HEK293 (cell line): ENCODE measurements at regions not wholly inside any gene's neighbourhood (a gene's known extent, or its start where the extent isn't known, plus 50 kb on each side); places are given as distances from the start of the nearest gene placed in this dataset.

Experiments
- CTCF ChIA-PET: fragments of 350-600 bp; formaldehyde crosslinking; extraction: SDS; loops from one replicate; lab custom pipeline; 2021; ENCODE audit warnings: antibody characterized with exemption; lab: Yijun Ruan, JAX
- POLR2A ChIA-PET: fragments of 300-600 bp; formaldehyde crosslinking; extraction: SDS; loops from one replicate; lab custom pipeline; 2020; ENCODE audit warnings: antibody characterized with exemption, inconsistent platforms; lab: Yijun Ruan, JAX
- H3K27ac ChIP-seq: fragments of 200-500 bp; sonication (Bioruptor generic); 2 replicates; pipeline ENCODE4 v1.5.1; 2014; ENCODE audit warnings: low read depth, low read length, control low read depth, inconsistent platforms; ENCODE audit errors: extremely low read depth
- H3K36me3 ChIP-seq, 2 experiments: fragments of 200-500 bp in 1 of 2; sonication (Bioruptor generic) in 1 of 2; 1 replicate in 1 of 2; 2 replicates in 1 of 2; pipeline ENCODE4 v1.5.1; 2014 to 2017; ENCODE audit warnings: inconsistent platforms in 2 of 2, low read length in 2 of 2; ENCODE audit not compliant: control insufficient read depth in 2 of 2, insufficient read depth in 1 of 2
- H3K4me1 ChIP-seq: fragments of 200-500 bp; sonication (Bioruptor generic); 2 replicates; pipeline ENCODE4 v1.5.1; 2014; ENCODE audit warnings: mild to moderate bottlenecking, low read length, inconsistent platforms; ENCODE audit not compliant: control insufficient read depth, insufficient read depth
- H3K4me3 ChIP-seq: 2 replicates; pipeline ENCODE4 v1.5.1; 2011; ENCODE audit warnings: low read depth, mild to moderate bottlenecking, control low read depth, low read length, moderate library complexity
- H3K9me3 ChIP-seq: fragments of 200-500 bp; sonication (Bioruptor generic); 2 replicates; pipeline ENCODE4 v1.5.1; 2014; ENCODE audit warnings: low read depth, low read length, inconsistent platforms; ENCODE audit not compliant: control insufficient read depth, insufficient read depth
- AEBP2 ChIP-seq: fragments of 450-650 bp; formaldehyde crosslinking; IDR thresholded peaks from 2 replicates; pipeline ENCODE4 v1.5.1; 2016; ENCODE audit warnings: missing biosample characterization, missing genetic modification characterization, borderline replicate concordance
- HOXD13 ChIP-seq: sonication (generic); formaldehyde crosslinking; IDR thresholded peaks from 2 replicates; pipeline ENCODE4 v1.8.0; 2022; ENCODE audit warnings: missing genetic modification reagents, borderline replicate concordance
- KLF8 ChIP-seq: fragments of 450-650 bp; formaldehyde crosslinking; IDR thresholded peaks from 2 replicates; pipeline ENCODE4 v1.5.1; 2016; ENCODE audit warnings: missing biosample characterization, missing genetic modification characterization
- MZF1 ChIP-seq: fragments of 450-650 bp; formaldehyde crosslinking; IDR thresholded peaks from 2 replicates; pipeline ENCODE4 v1.5.1; 2017; ENCODE audit warnings: missing biosample characterization, missing genetic modification characterization, borderline replicate concordance
- PRDM6 ChIP-seq: fragments of 450-650 bp; formaldehyde crosslinking; IDR thresholded peaks from 2 replicates; pipeline ENCODE4 v1.5.1; 2017; ENCODE audit warnings: missing biosample characterization, missing genetic modification characterization
- ZBTB10 ChIP-seq: fragments of 450-650 bp; formaldehyde crosslinking; IDR thresholded peaks from 2 replicates; pipeline ENCODE4 v1.5.1; 2016; ENCODE audit warnings: missing biosample characterization, missing genetic modification characterization
- ZBTB17 ChIP-seq: fragments of 450-650 bp; formaldehyde crosslinking; IDR thresholded peaks from 2 replicates; pipeline ENCODE4 v1.5.1; 2016; ENCODE audit warnings: missing biosample characterization, missing genetic modification characterization
- ZFP69B ChIP-seq: fragments of 450-650 bp; formaldehyde crosslinking; IDR thresholded peaks from 2 replicates; pipeline ENCODE4 v1.5.1; 2016; ENCODE audit warnings: missing biosample characterization, missing genetic modification characterization
- ZNF175 ChIP-seq: fragments of 450-650 bp; formaldehyde crosslinking; IDR thresholded peaks from 2 replicates; pipeline ENCODE4 v1.5.1; 2016; ENCODE audit warnings: missing biosample characterization, missing genetic modification characterization
- ZNF18 ChIP-seq: fragments of 450-650 bp; formaldehyde crosslinking; IDR thresholded peaks from 2 replicates; pipeline ENCODE4 v1.5.1; 2016; ENCODE audit warnings: missing biosample characterization, missing genetic modification characterization
- ZNF214 ChIP-seq: fragments of 450-650 bp; formaldehyde crosslinking; IDR thresholded peaks from 2 replicates; pipeline ENCODE4 v1.5.1; 2017; ENCODE audit warnings: missing biosample characterization, mild to moderate bottlenecking, missing genetic modification characterization, borderline replicate concordance
- ZNF350 ChIP-seq: fragments of 450-650 bp; formaldehyde crosslinking; IDR thresholded peaks from 2 replicates; pipeline ENCODE4 v1.5.0; 2017; ENCODE audit warnings: missing biosample characterization, mild to moderate bottlenecking, missing genetic modification characterization
- ZNF48 ChIP-seq: fragments of 450-650 bp; formaldehyde crosslinking; IDR thresholded peaks from 2 replicates; pipeline ENCODE4 v1.5.1; 2016; ENCODE audit warnings: missing biosample characterization, missing genetic modification characterization
- ZNF488 ChIP-seq: fragments of 450-650 bp; formaldehyde crosslinking; IDR thresholded peaks from 2 replicates; pipeline ENCODE4 v1.5.1; 2016; ENCODE audit warnings: missing biosample characterization, missing genetic modification characterization
- ZNF544 ChIP-seq: fragments of 450-650 bp; formaldehyde crosslinking; IDR thresholded peaks from 2 replicates; pipeline ENCODE4 v1.5.0; 2017; ENCODE audit warnings: missing biosample characterization, missing genetic modification characterization
- ZNF600 ChIP-seq: fragments of 450-650 bp; formaldehyde crosslinking; IDR thresholded peaks from 2 replicates; pipeline ENCODE4 v1.5.1; 2016; ENCODE audit warnings: missing biosample characterization, missing genetic modification characterization
- ZNF624 ChIP-seq: fragments of 450-650 bp; formaldehyde crosslinking; IDR thresholded peaks from 2 replicates; pipeline ENCODE4 v1.5.1; 2017; ENCODE audit warnings: missing biosample characterization, missing genetic modification characterization
- ZNF654 ChIP-seq: fragments of 450-650 bp; formaldehyde crosslinking; IDR thresholded peaks from 2 replicates; pipeline ENCODE4 v1.5.1; 2016; ENCODE audit warnings: low read depth, missing biosample characterization, missing genetic modification characterization
- ZNF830 ChIP-seq: fragments of 450-650 bp; IDR thresholded peaks from 2 replicates; pipeline ENCODE4 v1.5.0; 2018; ENCODE audit warnings: missing biosample characterization, missing genetic modification characterization, low read depth, mild to moderate bottlenecking, moderate library complexity
- ZXDB ChIP-seq: fragments of 450-650 bp; formaldehyde crosslinking; IDR thresholded peaks from 2 replicates; pipeline ENCODE4 v1.5.1; 2016; ENCODE audit warnings: missing biosample characterization, missing genetic modification characterization
- TF ChIP-seq, protein P1 (sequence below): fragments of 450-650 bp; formaldehyde crosslinking; IDR thresholded peaks from 2 replicates; pipeline ENCODE4 v1.5.1; 2016; ENCODE audit warnings: missing biosample characterization, missing genetic modification characterization
- TF ChIP-seq, protein P2 (sequence below): fragments of 450-650 bp; IDR thresholded peaks from 2 replicates; pipeline ENCODE4 v1.5.1; 2018; ENCODE audit warnings: missing biosample characterization, mild to moderate bottlenecking, missing genetic modification characterization

DNA sequence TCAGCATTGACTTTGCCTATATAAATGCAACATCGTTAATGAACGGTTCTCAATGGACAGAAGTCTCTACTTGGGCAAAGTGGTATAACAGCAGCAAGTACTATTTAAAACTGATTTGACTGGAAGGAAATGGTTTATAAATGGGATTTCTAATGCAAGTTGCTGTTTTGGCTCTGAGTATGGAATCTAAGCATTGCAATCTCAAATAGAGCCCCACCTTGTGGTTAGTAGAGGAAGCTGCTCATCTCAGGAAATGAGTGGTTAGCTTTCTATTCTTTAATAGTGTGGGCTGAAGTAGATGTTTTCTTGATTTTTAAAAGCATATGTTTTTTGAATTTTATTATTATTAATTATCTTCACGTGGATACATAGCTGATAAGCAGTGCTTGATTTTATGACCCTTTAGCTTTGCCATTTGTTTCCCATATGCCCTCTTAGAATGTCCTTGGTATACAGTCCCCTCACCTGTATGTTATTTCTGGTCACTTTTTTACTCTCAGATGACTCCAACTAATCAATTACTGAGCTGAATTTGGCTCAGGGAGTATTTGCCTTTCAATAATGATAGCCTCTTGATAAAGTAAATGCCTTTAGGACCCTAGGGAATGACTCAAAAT, 67.1 kb downstream of the OXSM start:
- Histone ChIP-seq H3K27ac (no peak overlapping the region), H3K4me3 (no peak overlapping the region), H3K36me3 (no peaks in the 10 kb centered on the region), H3K9me3 (no peaks in the 10 kb centered on the region), H3K4me1 (no peaks in the 10 kb centered on the region)
- TF ChIP-seq ZNF600, result peak; percentile 79
- TF ChIP-seq HOXD13 (CRISPR knock-in tag), result no peak
- TF ChIP-seq ZNF654, result peak; percentile 13; the same call in 1 of the 2 replicates
- no peak for TF ChIP-seq KLF8 (tag by site-specific recombination)
- TF ChIP-seq PRDM6 (tag by site-specific recombination), result no peak
- TF ChIP-seq ZNF488, result no peak
- CTCF ChIA-PET, result interaction anchor here (0.6 to 5.9 kb wide), 16 partner anchors 8 to 1598 kb away, joined by 3 to 55 read pairs (median 3); no protein-coding TSS in a partner anchor
- POLR2A ChIA-PET, result no interaction called here

- ChIA-PET CTCF (interaction anchor here (0.6 kb wide), 1 partner anchor 241 kb away, joined by 3 read pairs; no protein-coding TSS in a partner anchor), POLR2A (no interaction called here)
- no peak overlapping the region for H3K27ac ChIP-seq
Observed at GRCh38 chr3:25861566-25861965, 71.7 kb downstream of the OXSM start.

More at GRCh38 chr3:25861566-25861965, 71.7 kb downstream of the OXSM start:
- H3K9me3 ChIP-seq, result no peaks in the 10 kb centered on the region
- TF ChIP-seq ZFP69B (no peak), ZBTB17 (tag by site-specific recombination) (no peak), AEBP2 (tag by site-specific recombination) (no peak), ZNF175 (tag by site-specific recombination) (no peak), ZNF48 (tag by site-specific recombination) (no peak), ZNF350 (no peak), ZNF214 (tag by site-specific recombination) (no peak), MZF1 (tag by site-specific recombination) (no peak), ZNF830 (tag by site-specific recombination) (no peak), ZNF544 (tag by site-specific recombination) (no peak), ZNF624 (tag by site-specific recombination) (no peak), ZNF18 (tag by site-specific recombination) (no peak), ZBTB10 (tag by site-specific recombination) (no peak), ZXDB (tag by site-specific recombination) (no peak)
- TF ChIP-seq, protein P1, sequence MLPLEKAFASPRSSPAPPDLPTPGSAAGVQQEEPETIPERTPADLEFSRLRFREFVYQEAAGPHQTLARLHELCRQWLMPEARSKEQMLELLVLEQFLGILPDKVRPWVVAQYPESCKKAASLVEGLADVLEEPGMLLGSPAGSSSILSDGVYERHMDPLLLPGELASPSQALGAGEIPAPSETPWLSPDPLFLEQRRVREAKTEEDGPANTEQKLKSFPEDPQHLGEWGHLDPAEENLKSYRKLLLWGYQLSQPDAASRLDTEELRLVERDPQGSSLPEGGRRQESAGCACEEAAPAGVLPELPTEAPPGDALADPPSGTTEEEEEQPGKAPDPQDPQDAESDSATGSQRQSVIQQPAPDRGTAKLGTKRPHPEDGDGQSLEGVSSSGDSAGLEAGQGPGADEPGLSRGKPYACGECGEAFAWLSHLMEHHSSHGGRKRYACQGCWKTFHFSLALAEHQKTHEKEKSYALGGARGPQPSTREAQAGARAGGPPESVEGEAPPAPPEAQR (tag by site-specific recombination), result no peak
- TF ChIP-seq, protein P2, sequence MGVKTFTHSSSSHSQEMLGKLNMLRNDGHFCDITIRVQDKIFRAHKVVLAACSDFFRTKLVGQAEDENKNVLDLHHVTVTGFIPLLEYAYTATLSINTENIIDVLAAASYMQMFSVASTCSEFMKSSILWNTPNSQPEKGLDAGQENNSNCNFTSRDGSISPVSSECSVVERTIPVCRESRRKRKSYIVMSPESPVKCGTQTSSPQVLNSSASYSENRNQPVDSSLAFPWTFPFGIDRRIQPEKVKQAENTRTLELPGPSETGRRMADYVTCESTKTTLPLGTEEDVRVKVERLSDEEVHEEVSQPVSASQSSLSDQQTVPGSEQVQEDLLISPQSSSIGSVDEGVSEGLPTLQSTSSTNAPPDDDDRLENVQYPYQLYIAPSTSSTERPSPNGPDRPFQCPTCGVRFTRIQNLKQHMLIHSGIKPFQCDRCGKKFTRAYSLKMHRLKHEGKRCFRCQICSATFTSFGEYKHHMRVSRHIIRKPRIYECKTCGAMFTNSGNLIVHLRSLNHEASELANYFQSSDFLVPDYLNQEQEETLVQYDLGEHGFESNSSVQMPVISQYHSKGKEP (tag by site-specific recombination), result no peak
- no peaks in the 10 kb centered on the region for H3K4me1 ChIP-seq
- H3K4me3 ChIP-seq, result no peak overlapping the region
- H3K36me3 ChIP-seq, result no peaks in the 10 kb centered on the region
